OCI-LY1 (cell line): ENCODE measurements at regions not wholly inside any gene's neighbourhood (a gene's known extent, or its start where the extent isn't known, plus 50 kb on each side); places are given as distances from the start of the nearest gene placed in this dataset.

ENCODE experiments used
- CTCF ChIP-seq: fragments of 200-600 bp; sonication (generic), shearing (Covaris generic); IDR thresholded peaks from 2 replicates; pipeline ENCODE4 v1.5.1; 2017; ENCODE audit warnings: mild to moderate bottlenecking, antibody characterized with exemption, low read length, moderate library complexity, mixed read lengths
- EZH2 ChIP-seq: fragments of 200-600 bp; sonication (generic), shearing (Covaris generic); IDR thresholded peaks from 2 replicates; pipeline ENCODE4 v1.8.0; 2017; ENCODE audit warnings: borderline replicate concordance, mixed run types, mild to moderate bottlenecking, antibody characterized with exemption, low read length, moderate library complexity, mixed read lengths

GRCh38 chr7:135853499-135853898, 104.9 kb upstream of the FAM180A start:
- TF ChIP-seq EZH2 (no peak), CTCF (no peak)
